ENCODE measurements at regions not wholly inside any gene's neighbourhood (a gene's known extent, or its start where the extent isn't known, plus 50 kb on each side); places are given as distances from the start of the nearest gene placed in this dataset.

DNA sequence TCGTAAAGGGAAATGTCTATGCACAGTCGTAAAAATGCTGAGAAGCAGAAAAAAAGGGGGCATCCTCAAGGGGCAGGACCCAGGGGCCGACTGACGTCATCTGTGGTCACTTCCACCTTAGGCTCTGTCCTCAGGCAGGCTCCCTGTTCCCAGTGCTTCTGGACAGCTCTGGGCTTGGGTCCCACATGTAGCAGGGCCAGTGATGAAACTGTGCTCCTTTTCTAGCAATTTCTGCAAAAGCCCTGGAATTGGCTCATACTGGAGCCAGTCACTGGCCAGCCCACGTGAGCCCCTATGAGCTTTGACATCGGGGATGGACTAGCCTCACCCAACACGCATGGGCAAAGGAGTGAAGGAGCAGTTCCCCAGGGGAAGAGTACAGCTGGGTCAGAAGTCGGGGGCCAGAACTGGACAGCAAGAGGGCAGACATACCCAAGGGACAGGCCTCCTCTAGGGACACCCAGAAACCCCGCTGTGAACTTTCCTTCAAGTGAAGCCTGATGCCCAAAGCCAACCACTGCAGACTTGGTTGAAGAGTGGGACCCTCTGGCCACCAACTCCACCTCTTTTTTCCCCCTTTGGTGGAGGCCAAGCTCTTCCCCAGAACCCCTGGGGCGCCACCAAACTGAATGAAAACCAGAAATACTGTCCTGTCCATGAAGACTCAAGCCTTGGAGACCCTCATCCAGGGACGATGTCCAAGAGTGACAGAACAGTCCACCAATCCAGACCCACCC lies 1349.0 kb downstream of the BRD1 start:
- no peak for DNase-seq (ENCODE audit: low spot score)

DNA sequence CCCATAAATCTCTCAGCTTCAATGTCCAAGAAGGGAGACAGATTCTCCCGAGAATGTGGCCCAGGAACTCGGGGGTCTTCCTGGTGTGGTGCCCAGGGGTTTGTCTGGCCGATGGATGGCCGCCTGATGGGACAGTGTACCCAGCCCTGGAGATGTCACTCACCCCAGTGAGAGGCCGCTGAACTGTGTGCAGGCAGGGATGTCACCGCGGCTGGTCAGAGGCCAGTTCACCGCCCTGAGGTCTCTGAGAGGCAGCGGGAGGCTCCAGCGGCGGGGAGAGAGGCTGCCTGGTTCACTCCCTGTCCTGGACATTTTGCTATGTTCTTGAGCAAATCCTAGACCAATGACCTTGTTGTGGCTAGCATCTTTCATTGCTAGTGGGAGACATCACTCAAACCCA lies 1349.5 kb downstream of the BRD1 start:
- no peak for DNase-seq (ENCODE audit: low spot score)

DNA sequence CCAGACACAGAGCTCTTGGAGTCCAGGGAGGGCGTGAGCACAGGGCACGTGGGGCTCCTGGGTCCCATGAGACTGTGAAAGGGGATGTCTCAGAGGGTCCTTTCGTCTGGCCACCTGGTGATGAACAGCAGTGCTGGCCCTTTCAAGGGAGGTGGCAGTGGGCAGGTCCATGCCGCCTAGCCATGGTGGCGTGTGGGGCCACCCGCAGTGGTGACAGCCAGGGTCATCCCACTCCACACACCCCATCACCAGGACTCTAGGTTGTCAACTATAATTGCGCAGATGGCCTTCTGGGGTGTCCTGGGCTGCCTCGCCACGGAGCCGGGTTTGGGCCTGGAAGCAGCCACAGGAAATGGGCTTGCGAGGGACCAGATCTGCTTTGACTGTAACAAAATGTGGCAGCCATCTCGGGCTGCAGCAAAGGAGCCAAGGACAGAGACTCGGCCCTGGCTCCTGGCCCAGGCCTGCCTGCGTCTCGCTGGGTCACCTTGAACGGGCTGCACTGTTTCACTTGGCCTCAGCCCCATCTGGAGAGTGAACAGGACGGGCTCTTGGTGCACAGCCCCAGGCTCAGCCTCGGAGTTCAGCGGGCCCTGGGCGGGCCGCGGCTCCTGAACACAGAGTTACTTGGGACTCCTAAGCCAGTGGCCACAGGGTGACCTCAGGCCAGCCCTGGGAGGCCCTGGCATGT lies 1350.5 kb downstream of the BRD1 start:
- DNase-seq (ENCODE audit: low spot score): no peak

DNA sequence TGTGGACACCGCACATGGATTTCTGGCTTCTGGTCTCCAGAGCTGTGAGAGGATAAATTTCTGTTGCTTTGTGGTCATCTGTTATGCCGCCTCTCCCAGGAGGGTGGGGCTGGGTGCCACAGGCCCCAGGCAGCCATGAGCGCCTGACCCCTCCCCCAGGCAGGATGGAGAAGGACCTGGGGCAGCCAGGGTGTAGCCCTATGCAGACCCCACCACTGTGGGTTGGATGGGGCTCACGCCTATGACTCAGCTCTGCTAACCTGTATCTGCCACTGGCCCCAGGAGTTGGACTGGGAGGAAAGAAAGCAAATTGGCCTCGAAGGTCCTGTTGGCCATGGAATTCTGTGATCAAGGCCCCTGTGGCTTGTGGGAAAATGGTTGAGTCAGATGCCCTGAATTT lies 1351.1 kb downstream of the BRD1 start:
- no peak for DNase-seq (ENCODE audit: low spot score)

DNA sequence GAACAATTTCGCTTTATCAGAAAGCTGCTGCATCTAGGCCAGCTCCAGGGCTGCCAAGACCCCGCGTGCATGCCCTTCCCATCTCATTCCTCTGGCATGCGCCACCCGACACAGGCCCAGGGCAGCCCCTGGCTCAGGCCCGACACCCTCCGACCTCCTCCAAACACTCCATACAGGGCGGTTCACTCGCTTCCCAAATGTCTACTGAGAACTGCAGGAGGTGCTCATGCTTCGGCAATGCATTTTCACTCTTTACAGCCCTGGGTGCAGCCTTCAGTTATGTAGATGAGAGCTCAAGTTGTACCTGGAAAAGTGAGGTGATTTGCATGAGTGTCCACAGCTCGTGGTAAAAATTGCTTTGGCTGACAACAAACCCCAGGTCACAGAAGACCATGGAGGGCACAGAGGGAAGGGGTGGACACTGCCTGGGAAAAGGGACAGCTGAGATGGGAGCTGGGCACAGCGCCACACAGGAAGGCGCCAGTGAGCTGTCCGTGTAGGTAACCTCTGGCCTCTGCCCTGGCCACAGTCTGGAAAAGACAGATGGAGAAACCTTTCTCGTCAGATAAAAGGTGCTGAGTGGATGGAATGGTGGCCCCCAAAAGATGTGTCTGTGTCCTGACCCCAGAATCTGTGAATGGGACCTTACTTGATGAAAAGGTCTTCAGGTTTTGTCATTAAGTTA lies 1351.9 kb downstream of the BRD1 start:
- DNase-seq (ENCODE audit: low spot score): no peak

DNA sequence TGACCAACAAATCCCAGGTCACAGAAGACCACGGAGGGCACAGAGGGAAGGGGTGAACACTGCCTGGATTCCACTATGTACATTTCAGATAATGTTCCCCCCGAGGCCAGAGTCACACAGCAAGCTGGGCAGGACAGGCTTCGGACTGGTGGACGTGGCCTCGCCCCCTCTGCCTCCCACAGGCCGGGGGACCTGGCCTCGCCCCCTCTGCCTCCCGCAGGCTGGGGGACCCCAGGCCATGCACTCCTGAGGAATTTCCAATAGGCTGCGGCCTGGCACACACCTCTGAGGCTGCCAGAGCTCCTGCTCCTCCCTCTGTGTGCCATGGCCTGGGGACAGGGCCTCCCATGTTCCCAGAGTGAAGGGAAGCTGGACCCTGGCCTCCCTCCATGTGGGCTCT lies 1352.8 kb downstream of the BRD1 start:
- DNase-seq (ENCODE audit: low spot score): no peak

DNA sequence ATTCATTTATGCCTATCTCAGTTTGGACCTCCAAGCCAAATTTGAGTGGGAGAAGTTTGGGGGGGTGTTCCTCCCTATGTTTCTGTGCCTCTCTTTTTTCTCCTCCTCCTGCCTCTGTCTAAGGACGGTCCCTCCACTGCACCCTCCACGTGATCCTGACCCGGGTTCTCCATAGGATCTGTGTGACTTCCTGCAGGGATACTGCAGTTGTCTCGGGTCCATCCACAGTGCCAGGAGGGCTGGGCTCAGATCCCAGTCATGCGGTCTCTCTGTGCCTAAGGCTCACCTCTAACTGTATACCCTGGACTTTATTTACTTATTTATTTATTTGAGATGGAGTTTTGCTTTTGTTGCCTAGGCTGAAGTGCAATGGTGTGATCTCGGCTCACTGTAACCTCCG lies 1354.5 kb downstream of the BRD1 start:
- no peak for DNase-seq (ENCODE audit: low spot score)

DNA sequence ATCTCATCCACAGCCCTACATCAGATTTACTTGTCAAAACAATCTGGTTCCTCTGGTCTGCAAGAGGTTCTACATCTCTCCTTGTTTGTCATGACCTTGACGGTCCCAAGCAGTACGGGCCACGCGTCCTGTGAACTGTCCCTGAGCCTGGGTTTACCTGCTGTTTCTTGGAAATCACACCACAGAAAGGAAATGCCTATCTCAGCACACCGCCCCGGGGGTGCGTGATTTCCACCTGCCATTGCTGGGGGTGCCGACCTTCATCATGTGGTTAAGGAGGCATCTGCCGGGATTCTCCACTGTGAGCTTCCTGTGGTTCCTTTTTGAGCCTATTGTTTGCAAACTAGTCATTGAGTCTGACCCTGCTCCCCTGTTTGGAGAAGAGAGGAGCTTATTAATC lies 1363.4 kb downstream of the BRD1 start:
- no peak for DNase-seq (ENCODE audit: low spot score)

DNA sequence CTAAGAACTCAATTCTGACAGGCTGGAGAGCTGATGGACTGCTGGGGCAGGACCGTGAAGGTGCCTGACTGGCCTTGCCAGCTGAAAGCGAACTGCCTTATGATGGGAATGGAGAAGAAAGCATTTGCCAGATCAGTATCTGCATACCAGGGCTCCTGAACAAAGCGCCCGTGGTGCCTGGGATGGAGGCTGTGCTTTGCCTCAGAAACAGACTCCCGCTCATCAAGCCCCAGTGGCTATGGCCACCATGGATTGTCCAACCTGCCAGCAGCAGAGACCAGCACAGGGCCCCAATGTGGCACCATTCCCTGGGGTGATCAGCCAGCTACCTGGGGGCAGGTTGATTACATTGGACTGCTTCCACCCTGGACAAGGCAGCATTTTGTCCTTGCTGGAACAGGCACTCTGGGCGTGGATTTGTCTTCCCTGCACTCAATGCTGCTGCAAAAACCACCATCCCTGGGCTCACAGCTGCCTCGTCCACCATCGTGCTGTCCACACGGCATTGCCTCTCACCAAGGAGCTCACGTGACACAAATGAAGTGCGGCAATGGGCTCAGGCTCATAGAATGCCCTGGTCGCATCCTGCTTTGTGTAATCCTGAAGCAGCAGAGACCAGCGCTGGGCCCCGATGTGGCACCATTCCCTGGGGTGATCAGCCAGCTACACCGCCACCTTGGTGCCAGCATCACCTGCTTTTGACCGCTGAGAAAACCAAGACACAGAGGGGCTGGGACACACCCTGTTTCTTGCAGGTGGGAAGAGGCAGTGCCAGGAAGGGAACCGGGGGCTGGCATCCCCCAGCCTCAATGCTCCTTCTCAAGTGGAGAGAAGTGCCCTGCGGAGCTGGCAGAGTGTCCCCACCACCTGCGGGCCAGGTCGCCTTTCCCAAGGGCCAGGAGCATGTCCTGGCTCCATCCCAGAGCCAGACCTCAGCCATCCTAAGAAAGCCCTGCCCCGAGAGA lies 1367.5 kb downstream of the BRD1 start:
- DNase-seq (ENCODE audit: low spot score): no peak

DNA sequence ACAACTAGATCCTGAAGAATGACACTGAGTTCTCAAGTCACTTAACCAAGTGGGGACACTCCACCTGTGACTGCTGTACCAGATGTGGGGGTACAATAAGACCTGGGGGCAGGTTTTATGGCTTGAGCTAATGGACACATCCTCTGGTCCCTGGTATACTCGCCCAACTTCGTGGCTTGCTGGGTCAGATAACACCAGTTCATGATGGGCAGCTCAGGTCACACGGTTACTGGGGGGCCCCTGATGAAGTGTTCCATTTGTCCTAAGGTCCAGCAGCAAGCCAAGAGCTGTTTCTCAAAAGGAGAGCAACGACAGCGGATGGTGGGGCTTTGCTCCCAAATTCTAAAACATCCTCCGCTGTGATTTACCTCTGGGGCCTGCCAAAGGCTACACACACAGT lies 1368.4 kb downstream of the BRD1 start:
- no peak for DNase-seq (ENCODE audit: low spot score)

DNA sequence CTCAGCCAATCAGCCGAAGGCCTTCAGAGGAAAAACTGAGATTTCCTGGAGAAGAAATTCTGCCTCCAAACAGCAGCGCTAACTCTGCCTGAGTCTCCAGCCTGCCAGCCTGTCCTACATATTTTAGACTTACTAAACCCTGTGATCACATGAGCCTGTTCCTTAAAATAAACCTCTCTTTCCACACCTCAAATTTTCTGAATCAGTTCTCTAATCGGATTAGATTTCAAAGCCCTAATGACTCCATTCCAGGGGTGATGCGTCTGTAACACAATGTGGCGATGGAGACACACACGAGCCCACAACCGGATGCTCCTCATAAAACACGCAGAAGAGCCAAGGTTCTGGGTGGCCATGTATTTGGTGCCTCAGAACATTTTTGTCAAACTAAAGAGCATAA lies 1371.2 kb downstream of the BRD1 start:
- no peak for DNase-seq (ENCODE audit: low spot score)

DNA sequence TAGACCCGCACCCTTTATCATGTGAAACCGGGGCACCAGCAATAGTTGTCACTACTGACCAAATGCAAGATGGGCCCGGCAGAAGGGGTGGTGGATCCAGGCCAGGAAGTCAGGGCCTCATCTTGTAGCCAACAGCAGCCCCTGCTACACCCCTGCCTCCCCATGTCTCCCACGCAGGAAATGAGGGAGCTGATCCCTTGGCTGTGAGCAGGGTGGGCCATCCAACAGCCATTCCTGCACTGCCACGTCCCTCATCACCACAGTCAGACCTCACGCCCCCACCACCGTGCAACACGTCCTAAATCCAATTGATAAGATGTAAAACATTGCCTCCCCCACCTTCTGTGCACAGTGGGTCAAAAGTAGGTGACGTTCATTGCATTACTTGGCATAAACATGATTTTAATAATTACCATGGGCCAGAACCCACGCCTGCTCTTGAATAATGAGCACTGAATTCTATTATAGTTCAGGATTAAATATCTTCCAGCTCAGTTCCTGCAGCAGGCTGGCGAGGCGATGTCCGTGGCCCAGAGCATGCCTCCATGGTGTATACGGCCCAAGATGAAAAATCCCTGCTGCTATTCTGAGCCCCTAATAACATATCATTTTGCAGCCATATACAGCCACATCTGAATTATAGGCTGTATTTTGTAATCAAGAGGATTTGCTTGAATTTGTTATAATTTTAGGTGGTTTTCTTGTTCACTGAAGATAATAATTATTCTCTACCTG lies 1373.8 kb downstream of the BRD1 start:
- no peak for DNase-seq (ENCODE audit: low spot score)

DNA sequence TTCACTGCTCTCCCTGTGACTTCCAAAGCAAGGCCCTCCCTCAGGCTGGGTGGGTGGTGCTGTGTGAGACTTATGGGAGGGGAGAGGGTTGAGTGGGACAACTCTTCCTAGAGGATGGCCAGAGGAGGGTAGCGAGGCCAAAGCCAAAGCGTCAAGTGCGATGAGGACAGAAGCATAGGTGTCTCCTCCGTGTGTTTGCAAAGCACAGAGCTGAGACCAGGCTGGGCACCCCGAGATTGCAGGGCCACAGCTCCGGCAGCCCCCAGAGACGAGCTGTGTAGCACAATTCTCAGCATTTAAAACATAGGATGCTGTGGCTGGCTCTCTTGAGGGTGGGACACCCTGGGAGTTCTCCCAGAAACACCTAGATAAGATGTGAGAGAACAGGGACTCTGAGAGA lies 1374.5 kb downstream of the BRD1 start:
- DNase-seq (ENCODE audit: low spot score): no peak

DNA sequence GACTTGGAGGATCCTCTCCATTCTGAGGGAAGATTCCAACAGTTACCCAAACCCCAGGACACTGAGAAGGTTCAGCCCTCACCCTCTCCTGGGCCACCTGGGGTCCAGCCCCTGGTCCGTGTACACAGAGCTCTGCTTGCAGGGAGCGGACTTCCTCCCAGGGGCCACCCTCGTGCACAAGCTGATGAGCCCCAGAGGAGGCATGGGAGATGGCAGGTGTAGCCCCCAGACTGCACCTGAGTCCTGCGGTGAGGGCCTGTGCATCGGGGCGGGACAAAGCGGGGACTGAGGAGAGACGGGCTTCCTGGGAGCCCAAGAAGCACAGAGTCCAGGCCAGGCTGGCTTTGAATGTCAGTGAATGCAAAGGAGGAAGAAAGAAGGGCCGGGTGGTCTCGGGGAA lies 1374.9 kb downstream of the BRD1 start:
- DNase-seq (ENCODE audit: low spot score): no peak

DNA sequence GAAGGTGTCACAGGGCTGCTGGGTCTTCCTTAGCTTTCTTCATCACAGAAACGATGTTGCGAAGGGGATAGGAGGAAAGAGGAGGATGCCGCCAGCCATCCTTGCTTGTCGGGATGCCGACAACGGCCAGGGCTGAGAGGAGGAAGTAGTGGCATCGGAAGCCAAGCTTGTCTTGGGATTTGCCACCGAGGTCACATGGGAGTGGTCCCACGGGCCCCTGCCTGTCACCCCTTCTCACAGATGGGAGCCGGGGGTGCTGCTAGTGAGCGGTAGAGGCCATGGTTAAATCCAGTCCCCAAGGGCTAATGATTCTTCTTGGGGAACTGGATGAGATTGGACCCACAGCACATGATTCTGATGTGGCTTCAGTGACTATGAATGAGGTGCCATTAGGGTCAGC lies 1375.8 kb downstream of the BRD1 start:
- no peak for DNase-seq (ENCODE audit: low spot score)

DNA sequence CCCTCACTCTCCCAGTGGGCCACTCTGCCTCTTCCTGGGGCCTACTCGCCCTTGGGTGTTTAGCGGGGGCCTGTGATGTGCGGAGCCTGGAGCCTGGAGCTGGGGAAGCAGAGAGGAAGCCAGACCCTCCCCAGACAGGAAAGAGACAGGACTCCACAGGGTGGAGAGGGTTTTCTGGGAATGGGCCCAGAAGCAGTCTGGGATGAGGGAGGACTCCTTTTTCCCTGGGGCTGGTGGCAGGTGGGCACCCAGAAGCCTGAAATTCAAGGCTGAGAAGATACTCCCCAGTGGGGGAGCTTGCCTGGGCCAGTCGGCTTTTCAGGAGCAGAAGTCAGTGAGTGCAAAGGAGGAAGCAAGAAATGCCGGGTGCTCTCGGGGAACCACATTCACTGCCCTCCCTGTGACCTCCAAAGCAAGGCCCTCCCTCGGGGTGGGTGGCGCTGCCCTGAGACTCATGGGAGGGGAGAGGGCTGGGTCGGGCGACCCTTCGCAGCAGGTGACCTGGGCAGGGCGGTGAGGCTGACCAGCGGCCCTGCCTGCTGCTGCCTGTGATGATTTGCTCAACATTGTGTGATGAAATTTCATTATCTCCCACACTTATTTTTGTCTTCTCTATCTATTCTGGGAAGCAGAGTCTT lies 1377.4 kb downstream of the BRD1 start:
- DNase-seq (ENCODE audit: low spot score): no peak

DNA sequence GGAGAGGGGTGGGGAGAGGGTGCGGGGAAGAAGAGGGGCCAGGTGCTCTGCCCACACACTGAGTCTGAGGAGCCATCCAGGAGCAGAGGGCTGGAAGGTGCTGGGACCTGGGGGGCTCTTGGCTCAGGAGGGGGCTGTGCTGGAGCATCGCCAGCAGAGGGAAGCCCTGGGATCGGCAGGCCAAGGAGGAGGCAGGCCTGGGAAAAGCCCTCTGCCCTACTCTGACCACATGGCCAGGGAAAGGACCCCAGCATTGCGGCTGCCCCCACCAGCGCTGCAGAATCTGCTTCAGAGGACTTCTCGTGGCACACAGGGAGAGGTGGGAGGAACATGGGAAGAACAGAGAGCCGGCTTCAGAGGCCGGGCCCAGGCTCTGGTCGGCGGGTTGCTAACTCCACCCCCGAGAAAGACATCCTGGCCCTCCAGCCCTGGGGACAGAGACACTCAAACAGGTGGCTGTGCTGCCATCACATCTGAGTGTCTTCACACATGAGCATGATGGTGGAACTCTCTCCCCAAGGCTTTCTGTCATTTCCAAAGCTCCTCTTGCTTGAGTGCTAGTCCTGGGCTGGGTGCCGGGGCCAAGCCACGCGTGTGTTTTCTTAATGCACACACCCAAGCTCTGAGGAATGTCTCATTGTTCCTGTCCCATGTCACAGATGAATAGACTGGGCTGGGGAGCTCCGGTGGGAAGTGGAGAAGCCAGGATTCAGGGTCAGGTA lies 1378.0 kb downstream of the BRD1 start:
- no peak for DNase-seq (ENCODE audit: low spot score)

DNA sequence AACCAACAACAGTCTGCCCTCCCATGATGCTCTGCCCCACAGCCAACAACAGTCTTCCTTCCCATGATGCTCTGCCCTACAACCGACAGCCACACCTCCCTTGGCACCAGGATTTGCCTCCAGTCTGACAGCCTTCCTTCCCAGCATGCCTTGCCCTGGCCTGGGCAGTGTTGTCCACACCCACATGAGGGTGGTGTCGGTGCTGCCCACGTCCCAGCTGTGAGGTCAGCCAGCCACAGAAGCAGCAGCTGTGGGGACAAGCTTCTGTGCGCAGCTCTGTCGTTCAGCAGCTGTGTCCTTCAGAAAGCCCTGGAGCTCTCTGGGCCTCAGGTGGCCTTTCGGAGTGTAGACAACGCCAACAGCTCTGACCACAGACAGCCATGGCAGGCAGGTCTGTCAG lies 1378.9 kb downstream of the BRD1 start:
- no peak for DNase-seq (ENCODE audit: low spot score)

DNA sequence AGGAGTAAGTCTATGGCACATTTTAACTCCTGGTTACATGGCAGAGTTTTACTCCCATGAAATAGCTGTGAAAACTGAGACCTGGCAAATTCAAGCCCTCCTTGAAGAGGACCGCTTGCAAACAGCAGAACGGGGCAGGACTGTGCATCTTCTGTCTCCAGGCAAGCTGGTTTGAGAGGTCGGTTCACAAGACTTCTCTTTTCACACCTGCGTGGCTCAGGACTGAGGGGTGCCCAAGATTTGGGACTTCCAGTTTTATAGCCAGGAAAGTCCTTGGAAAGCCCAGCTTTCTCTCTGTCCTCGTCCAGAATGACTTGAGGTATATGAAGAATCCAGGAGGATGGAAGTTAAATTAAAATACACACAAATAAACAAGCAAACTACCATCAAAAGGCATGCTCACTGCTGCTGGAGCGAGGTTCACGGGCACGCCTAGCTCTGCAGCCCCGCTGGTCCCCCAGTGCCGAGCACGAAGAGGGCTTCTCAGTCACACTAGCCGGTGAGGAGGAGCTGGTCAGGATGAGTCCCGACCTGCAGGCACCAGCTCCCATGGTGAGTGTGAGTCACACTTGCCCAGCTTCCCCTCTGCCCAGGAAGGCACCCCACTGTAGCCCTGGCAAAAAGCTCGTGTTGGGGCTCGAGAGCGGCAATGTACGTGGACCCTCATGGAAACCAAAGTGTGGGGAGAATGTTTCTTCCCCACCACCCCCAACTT lies 1382.4 kb downstream of the BRD1 start:
- DNase-seq (ENCODE audit: low spot score): no peak

Data from AG08396 (cell line).